ENCODE measurements at regions not wholly inside any gene's neighbourhood (a gene's known extent, or its start where the extent isn't known, plus 50 kb on each side); places are given as distances from the start of the nearest gene placed in this dataset.

DNA sequence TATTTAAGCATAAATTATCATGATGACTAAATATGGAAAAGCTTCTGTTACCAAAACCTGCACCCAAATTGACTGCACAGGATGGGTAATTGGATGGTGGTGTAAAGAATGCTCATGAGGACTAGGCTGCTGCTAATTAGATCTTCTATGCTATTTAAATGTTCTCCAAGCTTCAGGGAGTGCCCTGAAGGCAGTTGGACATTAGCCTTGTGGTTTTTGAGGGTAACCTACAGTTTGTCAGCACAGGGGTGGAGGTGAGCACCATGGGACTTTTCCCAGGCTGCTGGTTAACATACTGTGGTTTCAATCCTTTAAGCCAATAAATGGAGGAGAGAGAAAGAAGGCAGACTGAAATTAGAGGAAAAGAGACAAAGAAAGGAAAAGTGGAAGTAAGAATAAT is 145.0 kb downstream of the WIF1 start:
- peaks cover 0 to 22% (median 9%) of the 10 kb centered on the region in 9 donors for H3K9me3 Mint-ChIP-seq
- no peak overlapping the region for H3K27ac Mint-ChIP-seq
- no peak for DNase-seq
- no peak overlapping the region for H3K4me3 Mint-ChIP-seq
- H3K36me3 Mint-ChIP-seq: no peaks in the 10 kb centered on the region
- no peak for ATAC-seq
- peaks cover 9 to 32% (median 15%) of the 10 kb centered on the region in 5 donors for H3K27me3 Mint-ChIP-seq
- no peaks in the 10 kb centered on the region for H3K4me1 Mint-ChIP-seq
- POLR2A ChIA-PET: no interaction called here

DNA sequence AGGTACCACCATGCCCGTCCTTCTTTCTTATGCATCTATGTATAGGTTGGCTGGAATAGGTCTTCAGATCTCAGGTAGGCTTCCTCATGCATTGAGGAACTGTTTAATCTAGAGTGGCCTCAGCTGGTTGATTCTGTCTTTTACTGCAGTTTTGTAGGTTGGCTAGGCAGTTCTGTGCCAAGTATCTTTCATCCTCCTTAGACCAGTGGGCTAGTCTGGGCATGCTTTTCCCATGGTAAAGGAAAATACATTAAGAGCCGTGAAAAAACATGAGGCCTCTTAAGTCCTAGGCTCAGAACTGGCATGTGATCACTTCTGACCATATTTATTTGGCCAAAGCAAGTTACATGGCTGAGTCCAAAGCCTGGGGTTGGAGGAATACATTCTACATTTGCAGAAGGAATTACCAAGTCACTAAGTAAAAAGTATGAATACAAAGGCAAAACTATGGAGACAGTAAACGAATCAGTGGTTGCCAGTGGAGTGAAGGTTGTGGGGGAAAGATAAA is 137.3 kb downstream of the WIF1 start:
- no peaks in the 10 kb centered on the region for H3K36me3 Mint-ChIP-seq
- H3K4me1 Mint-ChIP-seq: no peaks in the 10 kb centered on the region
- POLR2A ChIA-PET: no interaction called here

DNA sequence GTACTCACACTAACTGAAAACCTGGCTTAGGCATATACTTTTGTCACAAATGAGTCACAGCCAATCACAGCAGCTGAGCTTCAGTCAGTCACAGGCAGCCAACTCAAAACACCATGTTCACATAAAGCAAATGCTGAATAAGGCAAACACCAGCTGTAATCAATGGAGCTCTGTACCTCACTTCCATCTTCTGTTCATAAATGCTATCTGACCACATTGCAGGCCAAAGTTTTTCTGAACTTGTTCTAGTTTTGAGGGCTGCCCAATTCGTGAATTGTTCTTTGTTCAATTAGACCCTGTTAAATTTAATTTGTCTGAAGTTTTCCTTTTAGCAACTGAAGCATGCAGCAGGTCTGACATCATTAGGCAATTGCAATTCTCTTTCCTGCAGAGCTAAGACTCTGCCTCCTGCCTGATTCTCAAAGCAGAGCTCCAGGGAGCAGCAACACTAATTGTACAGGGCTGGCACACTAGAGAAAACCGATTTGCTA is 129.9 kb downstream of the WIF1 start:
- Mint-ChIP-seq H3K9me3 (peaks cover 0 to 7% (median 5%) of the 10 kb centered on the region in 9 donors), H3K27me3 (peaks cover 11 to 29% (median 18%) of the 10 kb centered on the region in 5 donors), H3K4me1 (no peaks in the 10 kb centered on the region), H3K4me3 (no peak overlapping the region), H3K36me3 (no peaks in the 10 kb centered on the region), H3K27ac (no peak overlapping the region)
- ATAC-seq: no peak
- POLR2A ChIA-PET: no interaction called here
- no peak for DNase-seq

More for the DNA sequence above, 137.3 kb downstream of the WIF1 start:
- DNase-seq (no peak), ATAC-seq (no peak)
- H3K27ac Mint-ChIP-seq: no peak overlapping the region
- peaks cover 2 to 27% (median 14%) of the 10 kb centered on the region in 9 donors for H3K9me3 Mint-ChIP-seq
- no peak overlapping the region for H3K4me3 Mint-ChIP-seq
- peaks cover 17 to 40% (median 27%) of the 10 kb centered on the region in 5 donors for H3K27me3 Mint-ChIP-seq

DNA sequence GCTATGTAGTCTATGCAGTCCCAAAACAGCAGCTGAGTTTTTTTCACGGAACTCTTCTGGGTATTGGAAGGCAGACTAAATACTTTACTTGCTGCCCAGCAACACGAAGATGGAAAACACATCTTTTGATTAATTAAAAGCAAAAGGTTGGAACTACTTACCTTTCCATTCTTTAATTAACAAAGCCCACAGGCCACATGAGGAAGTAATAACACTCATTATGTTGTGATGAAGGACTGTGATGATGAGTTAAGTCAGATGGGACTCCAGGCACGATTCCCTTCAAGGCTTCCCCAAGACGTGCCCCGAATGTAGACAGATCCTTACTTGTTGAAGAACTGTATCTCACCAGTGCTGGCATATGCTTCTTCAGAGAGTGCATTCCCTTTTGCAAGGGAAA is 129.0 kb downstream of the WIF1 start:
- DNase-seq (no peak), ATAC-seq (no peak)
- no peaks in the 10 kb centered on the region for H3K36me3 Mint-ChIP-seq
- H3K4me1 Mint-ChIP-seq: no peaks in the 10 kb centered on the region
- no peak overlapping the region for H3K27ac Mint-ChIP-seq
- POLR2A ChIA-PET: no interaction called here
- H3K27me3 Mint-ChIP-seq: peaks cover 11 to 26% (median 17%) of the 10 kb centered on the region in 5 donors
- no peak overlapping the region for H3K4me3 Mint-ChIP-seq
- H3K9me3 Mint-ChIP-seq: peaks cover 0 to 6% (median 4%) of the 10 kb centered on the region in 9 donors

DNA sequence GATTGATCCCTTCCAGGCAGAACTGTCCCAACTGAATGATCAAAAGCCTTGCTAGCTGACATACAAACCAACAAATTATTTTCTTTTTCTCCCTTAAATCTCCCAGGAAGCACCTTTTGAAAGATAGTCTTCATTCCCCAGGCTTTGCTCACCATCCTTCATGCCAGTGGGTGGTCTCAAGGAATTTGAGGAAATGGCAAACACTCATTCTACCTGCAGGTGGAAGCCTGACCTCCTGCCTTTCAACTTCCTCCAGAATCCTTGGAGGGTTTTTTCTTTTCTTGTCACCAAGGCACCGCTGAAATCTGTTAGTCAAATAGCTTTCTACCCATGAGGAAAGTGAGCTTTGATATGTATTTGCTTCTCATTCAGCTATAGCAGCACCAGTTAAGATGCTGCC is 128.5 kb downstream of the WIF1 start:
- DNase-seq (no peak), ATAC-seq (no peak)
- peaks cover 0 to 6% (median 4%) of the 10 kb centered on the region in 9 donors for H3K9me3 Mint-ChIP-seq
- H3K4me1 Mint-ChIP-seq: no peaks in the 10 kb centered on the region
- H3K4me3 Mint-ChIP-seq: no peak overlapping the region
- no peaks in the 10 kb centered on the region for H3K36me3 Mint-ChIP-seq
- H3K27me3 Mint-ChIP-seq: peaks cover 11 to 27% (median 17%) of the 10 kb centered on the region in 5 donors
- POLR2A ChIA-PET: no interaction called here
- no peak overlapping the region for H3K27ac Mint-ChIP-seq

DNA sequence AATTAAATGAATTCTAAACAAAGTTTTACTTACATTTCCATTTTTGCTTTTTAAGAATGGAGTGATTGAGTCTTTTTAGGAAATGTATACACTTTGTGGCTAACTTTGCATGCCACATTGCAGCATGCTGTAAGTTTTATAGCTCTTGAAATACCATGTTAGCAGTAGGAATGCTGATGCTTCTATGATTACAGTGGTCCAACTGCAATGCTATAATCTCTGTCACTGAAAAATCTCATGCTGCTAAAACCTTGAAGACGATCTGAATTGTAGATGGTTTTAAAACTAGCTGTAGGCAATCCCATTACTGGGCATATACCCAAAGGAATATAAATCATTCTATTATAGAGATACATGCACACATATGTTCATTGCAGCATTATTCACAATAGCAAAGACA is 127.6 kb downstream of the WIF1 start:
- POLR2A ChIA-PET: no interaction called here
- no peak for ATAC-seq
- Mint-ChIP-seq H3K9me3 (peaks cover 0 to 6% (median 4%) of the 10 kb centered on the region in 9 donors), H3K4me3 (no peak overlapping the region), H3K36me3 (no peaks in the 10 kb centered on the region), H3K27me3 (peaks cover 16 to 33% (median 19%) of the 10 kb centered on the region in 5 donors), H3K27ac (no peak overlapping the region), H3K4me1 (no peaks in the 10 kb centered on the region)
- no peak for DNase-seq

DNA sequence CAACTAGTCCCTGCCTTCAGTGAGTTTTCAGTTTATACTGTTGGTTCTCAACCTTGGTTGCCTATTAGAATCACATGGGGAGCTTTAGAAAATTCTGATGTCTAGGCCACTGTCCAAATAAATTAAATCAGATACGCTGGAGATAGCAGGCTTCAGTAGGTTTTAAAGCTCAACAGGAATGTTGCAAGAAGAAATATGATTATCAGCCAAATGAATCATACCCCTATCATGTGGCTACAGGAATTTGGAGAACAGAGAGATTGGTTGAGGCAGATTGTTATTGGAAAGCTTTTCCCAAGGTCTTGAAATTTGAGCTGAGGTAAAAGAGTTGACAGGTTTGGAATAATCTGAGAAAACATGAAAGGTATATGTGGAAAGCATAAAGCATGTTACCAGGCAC is 125.3 kb downstream of the WIF1 start:
- peaks cover 14 to 34% (median 20%) of the 10 kb centered on the region in 5 donors for H3K27me3 Mint-ChIP-seq
- H3K27ac Mint-ChIP-seq: no peak overlapping the region
- POLR2A ChIA-PET: no interaction called here
- no peaks in the 10 kb centered on the region for H3K36me3 Mint-ChIP-seq
- no peaks in the 10 kb centered on the region for H3K4me1 Mint-ChIP-seq
- H3K9me3 Mint-ChIP-seq: peaks cover 0 to 8% (median 4%) of the 10 kb centered on the region in 9 donors
- ATAC-seq (no peak), DNase-seq (no peak)
- no peak overlapping the region for H3K4me3 Mint-ChIP-seq

DNA sequence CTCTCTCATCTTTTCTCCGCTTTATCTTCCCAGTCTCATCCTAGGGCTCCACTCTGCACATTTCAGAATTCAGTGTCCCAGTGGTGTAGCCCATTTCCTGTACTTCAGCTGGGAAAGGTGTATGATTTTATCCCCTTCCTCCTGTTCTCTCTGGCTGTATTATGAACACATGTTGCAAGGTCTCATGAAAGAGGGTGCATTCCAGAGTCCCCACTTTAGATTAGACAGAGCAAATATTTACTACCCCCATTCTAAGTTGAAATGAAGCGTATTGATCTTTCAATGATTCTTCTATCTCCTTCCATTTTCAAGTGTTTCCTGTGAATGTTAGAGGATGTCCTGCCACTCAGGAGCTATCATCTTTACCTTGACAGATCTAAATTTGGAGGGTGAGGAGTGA is 123.2 kb downstream of the WIF1 start:
- ATAC-seq (no peak), DNase-seq (no peak)
- peaks cover 0 to 16% (median 8%) of the 10 kb centered on the region in 9 donors for H3K9me3 Mint-ChIP-seq
- H3K4me3 Mint-ChIP-seq: no peak overlapping the region
- no peak overlapping the region for H3K27ac Mint-ChIP-seq
- H3K36me3 Mint-ChIP-seq: peaks cover 0 to 4% (median 0%) of the 10 kb centered on the region in 3 donors
- H3K4me1 Mint-ChIP-seq: no peaks in the 10 kb centered on the region
- POLR2A ChIA-PET: no interaction called here
- peaks cover 23 to 55% (median 25%) of the 10 kb centered on the region in 5 donors for H3K27me3 Mint-ChIP-seq

DNA sequence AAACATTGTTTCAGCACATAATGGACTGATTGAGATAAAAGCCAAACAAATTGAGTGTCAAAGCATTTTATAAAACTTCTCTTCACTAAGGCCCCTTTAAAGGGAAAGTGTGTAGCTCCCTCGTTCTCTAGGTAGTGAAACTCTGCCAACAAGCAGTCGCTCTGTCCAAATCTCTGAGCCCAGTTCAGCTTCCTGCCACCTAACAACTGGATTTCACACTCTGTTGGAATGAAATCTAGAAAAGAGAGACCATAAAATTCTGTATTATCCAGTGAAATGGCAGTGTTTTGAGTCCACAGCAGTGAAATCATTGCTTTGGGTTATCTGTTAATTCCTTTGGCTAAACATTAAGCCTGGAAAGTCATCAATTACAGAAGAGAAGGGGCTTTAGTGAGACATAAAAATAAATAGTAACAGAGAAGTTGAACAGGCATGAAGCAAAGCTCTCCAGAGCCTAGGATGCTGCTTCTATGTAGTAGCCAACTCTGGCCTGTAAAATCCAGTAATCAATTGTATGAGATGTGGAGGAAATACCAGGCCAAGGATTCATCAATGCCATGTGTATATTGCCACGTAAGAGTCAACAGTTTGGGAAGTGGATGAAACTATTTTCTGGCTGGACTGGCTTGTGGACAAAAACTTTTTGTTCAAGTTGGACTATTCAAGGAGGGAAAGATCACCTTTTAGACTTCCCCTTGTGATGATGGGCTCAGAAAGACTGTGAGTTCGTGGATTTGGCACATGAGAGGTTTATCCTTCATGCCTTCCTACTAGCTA is 122.5 kb downstream of the WIF1 start:
- no peak for ATAC-seq
- peaks cover 0 to 4% (median 0%) of the 10 kb centered on the region in 3 donors for H3K36me3 Mint-ChIP-seq
- H3K9me3 Mint-ChIP-seq: peaks cover 0 to 22% (median 10%) of the 10 kb centered on the region in 9 donors
- no peak overlapping the region for H3K4me3 Mint-ChIP-seq
- POLR2A ChIA-PET: no interaction called here
- H3K27me3 Mint-ChIP-seq: peaks cover 24 to 62% (median 29%) of the 10 kb centered on the region in 5 donors
- H3K27ac Mint-ChIP-seq: no peak overlapping the region
- DNase-seq: no peak
- H3K4me1 Mint-ChIP-seq: peaks cover 0 to 2% (median 0%) of the 10 kb centered on the region in 4 donors

DNA sequence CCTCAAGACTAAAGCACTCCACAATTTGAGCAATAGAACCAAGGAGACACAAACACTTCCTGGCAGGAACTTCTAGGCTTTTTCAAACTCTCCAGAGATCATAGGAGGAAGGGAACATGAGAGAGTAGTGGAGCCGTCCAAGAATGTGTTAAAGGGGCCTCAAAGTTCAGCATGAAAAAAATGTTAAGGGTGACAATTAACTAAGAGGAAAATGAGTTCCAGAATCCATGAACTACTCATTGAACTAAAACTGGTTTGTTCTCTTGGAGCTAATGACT is 122.0 kb downstream of the WIF1 start:
- Mint-ChIP-seq H3K4me3 (no peak overlapping the region), H3K27me3 (peaks cover 26 to 65% (median 29%) of the 10 kb centered on the region in 5 donors), H3K27ac (no peak overlapping the region), H3K36me3 (peaks cover 0 to 4% (median 0%) of the 10 kb centered on the region in 3 donors), H3K4me1 (peaks cover 0 to 2% (median 0%) of the 10 kb centered on the region in 4 donors), H3K9me3 (peaks cover 0 to 25% (median 10%) of the 10 kb centered on the region in 9 donors)
- POLR2A ChIA-PET: no interaction called here
- DNase-seq (no peak), ATAC-seq (no peak)
